LHCN-M2 (cell line): ENCODE measurements at regions not wholly inside any gene's neighbourhood (a gene's known extent, or its start where the extent isn't known, plus 50 kb on each side); places are given as distances from the start of the nearest gene placed in this dataset.
A peak's percentile ranks its signal among the peaks of the same experiment; 100 is the strongest.

ENCODE experiments used
- DNase-seq: peaks from one replicate; pipeline ENCODE4 v3.0.0-alpha.2; 2012; ENCODE audit warnings: low read depth

GRCh38 chr9:2448193-2448738, 173.3 kb upstream of the VLDLR start:
- no peak for DNase-seq

- DNase-seq: no peak
Observed at GRCh38 chr9:2453106-2453505, 168.5 kb upstream of the VLDLR start.

- DNase-seq: no peak
Observed at GRCh38 chr9:2453701-2454100, 167.9 kb upstream of the VLDLR start.

GRCh38 chr9:2459756-2460155, 161.8 kb upstream of the VLDLR start:
- DNase-seq: no peak

- DNase-seq: no peak
Observed at GRCh38 chr9:2461892-2462291, 159.7 kb upstream of the VLDLR start.

- DNase-seq: no peak
Observed at GRCh38 chr9:2464624-2465023, 157.0 kb upstream of the VLDLR start.

- no peak for DNase-seq
Observed at GRCh38 chr9:2465516-2465915, 156.1 kb upstream of the VLDLR start.

- DNase-seq: no peak
Observed at GRCh38 chr9:2465921-2466460, 155.6 kb upstream of the VLDLR start.

GRCh38 chr9:2466703-2467102, 154.9 kb upstream of the VLDLR start:
- no peak for DNase-seq

- DNase-seq: peak; percentile 85
Observed at GRCh38 chr9:2469681-2470221, 151.8 kb upstream of the VLDLR start.

GRCh38 chr9:2473681-2474080, 147.9 kb upstream of the VLDLR start:
- DNase-seq: no peak

GRCh38 chr9:2477755-2478154, 143.8 kb upstream of the VLDLR start:
- DNase-seq: peak; percentile 54

- no peak for DNase-seq
Observed at GRCh38 chr9:2478421-2478820, 143.2 kb upstream of the VLDLR start.

GRCh38 chr9:2479056-2479565, 142.5 kb upstream of the VLDLR start:
- DNase-seq: no peak

- DNase-seq: no peak
Observed at GRCh38 chr9:2480255-2480837, 141.2 kb upstream of the VLDLR start.

GRCh38 chr9:2481216-2481615, 140.4 kb upstream of the VLDLR start:
- DNase-seq: no peak

GRCh38 chr9:2486988-2487387, 134.6 kb upstream of the VLDLR start:
- DNase-seq: no peak

GRCh38 chr9:2489838-2490314, 131.7 kb upstream of the VLDLR start:
- DNase-seq: no peak

- no peak for DNase-seq
Observed at GRCh38 chr9:2492161-2492560, 129.4 kb upstream of the VLDLR start.

- DNase-seq: no peak
Observed at GRCh38 chr9:2493109-2493508, 128.5 kb upstream of the VLDLR start.

GRCh38 chr9:2493529-2493928, 128.1 kb upstream of the VLDLR start:
- DNase-seq: no peak

GRCh38 chr9:2494562-2494961, 127.0 kb upstream of the VLDLR start:
- peak; percentile 63 for DNase-seq
